OCI-LY7 (cell line): ENCODE measurements at regions not wholly inside any gene's neighbourhood (a gene's known extent, or its start where the extent isn't known, plus 50 kb on each side); places are given as distances from the start of the nearest gene placed in this dataset.

Experiments
- BruUV-seq: library from RNA; stranded (reverse); fragments of 400-500 nt; replicated peaks from 2 replicates; lab custom pipeline; 2021; lab: Mats Ljungman, UMichigan
- CTCF ChIA-PET: fragments of 300-600 bp; sonication (Branson Sonifier 250); formaldehyde crosslinking; loops from one replicate; lab custom pipeline; 2022; ENCODE audit warnings: antibody characterized with exemption; ENCODE audit not compliant: unreplicated experiment; lab: Charles Lee
- POLR2A ChIA-PET: fragments of 300-600 bp; sonication (Branson Sonifier 250); formaldehyde crosslinking; loops from one replicate; lab custom pipeline; 2022; ENCODE audit warnings: antibody characterized with exemption; lab: Charles Lee
- DNase-seq: peaks from one replicate; pipeline ENCODE4 v3.0.0-alpha.2; 2015; ENCODE audit warnings: low spot score
- H2AFZ ChIP-seq: fragments of 200-600 bp; sonication (generic), shearing (Covaris generic); 2 replicates; pipeline ENCODE4 v1.6.1; 2014; ENCODE audit warnings: mild to moderate bottlenecking, antibody characterized with exemption, low read length, moderate library complexity
- H3K27ac ChIP-seq: fragments of 200-600 bp; sonication (generic); 2 replicates; pipeline ENCODE4 v1.5.1; 2014; ENCODE audit warnings: mixed run types, low read depth, mild to moderate bottlenecking, moderate library complexity, low read length, inconsistent platforms; ENCODE audit not compliant: poor library complexity, severe bottlenecking
- H3K36me3 ChIP-seq: fragments of 200-600 bp; sonication (generic); 2 replicates; pipeline ENCODE4 v1.6.1; 2014; ENCODE audit warnings: mild to moderate bottlenecking, antibody characterized with exemption, low read length, moderate library complexity, mixed read lengths; ENCODE audit not compliant: insufficient read depth
- H3K4me1 ChIP-seq: fragments of 200-600 bp; sonication (generic); 2 replicates; pipeline ENCODE4 v1.5.1; 2014; ENCODE audit warnings: mild to moderate bottlenecking, low read length; ENCODE audit not compliant: insufficient read depth, poor library complexity, severe bottlenecking
- H3K4me2 ChIP-seq: fragments of 200-600 bp; sonication (generic); 2 replicates; pipeline ENCODE4 v1.6.1; 2014; ENCODE audit warnings: mild to moderate bottlenecking, low read length
- H3K4me3 ChIP-seq: fragments of 200-600 bp; sonication (generic); 2 replicates; pipeline ENCODE4 v1.5.1; 2014; ENCODE audit warnings: mild to moderate bottlenecking, low read depth, low read length; ENCODE audit not compliant: poor library complexity, severe bottlenecking
- H3K79me2 ChIP-seq: fragments of 200-600 bp; sonication (generic); 2 replicates; pipeline ENCODE4 v1.6.1; 2016; ENCODE audit warnings: low read depth, mild to moderate bottlenecking, low read length, moderate library complexity, mixed read lengths; ENCODE audit not compliant: insufficient read depth
- H3K9me2 ChIP-seq: fragments of 200-600 bp; sonication (generic); 2 replicates; pipeline ENCODE4 v1.6.1; 2016; ENCODE audit warnings: mild to moderate bottlenecking, low read length, mixed read lengths; ENCODE audit not compliant: insufficient read depth
- H3K9me3 ChIP-seq: fragments of 200-600 bp; sonication (generic); 2 replicates; pipeline ENCODE4 v1.6.1; 2014; ENCODE audit warnings: mild to moderate bottlenecking, mixed run types, low read length, mixed read lengths
- H4K20me1 ChIP-seq: fragments of 200-600 bp; sonication (generic); 2 replicates; pipeline ENCODE4 v1.6.1; 2014; ENCODE audit warnings: mild to moderate bottlenecking, antibody characterized with exemption, low read length, moderate library complexity, mixed read lengths; ENCODE audit not compliant: insufficient read depth
- CTCF ChIP-seq: fragments of 200-600 bp; sonication (generic); conservative IDR thresholded peaks from 2 replicates; pipeline ENCODE4 v1.5.1; 2014; ENCODE audit warnings: mild to moderate bottlenecking, antibody characterized with exemption, low read length, moderate library complexity, mixed read lengths
- EZH2phosphoT487 ChIP-seq: fragments of 200-600 bp; sonication (generic); IDR thresholded peaks from 2 replicates; pipeline ENCODE4 v1.6.1; 2018; ENCODE audit warnings: low read depth, borderline replicate concordance, mild to moderate bottlenecking, mixed run types, antibody characterized with exemption, low read length, moderate library complexity, mixed read lengths
- intact Hi-C: fragments of 100-400 bp; cut with micrococcal nuclease; formaldehyde crosslinking; loops from one replicate; pipeline ENCODE4 v1.10.0; 2022; ENCODE audit not compliant: unreplicated experiment

- Histone ChIP-seq H4K20me1 (no peaks in the 10 kb centered on the region), H3K4me1 (no peaks in the 10 kb centered on the region), H3K27ac (no peak overlapping the region), H3K9me2 (no peaks in the 10 kb centered on the region), H3K4me2 (no peak overlapping the region), H3K9me3 (peaks cover 12% of the 10 kb centered on the region), H3K79me2 (no peaks in the 10 kb centered on the region), H2AFZ (no peak overlapping the region), H3K36me3 (peaks cover 52% of the 10 kb centered on the region), H3K4me3 (no peak overlapping the region)
- no peak for TF ChIP-seq EZH2phosphoT487
- no peak for TF ChIP-seq CTCF
- ChIA-PET CTCF (no interaction called here), POLR2A (no interaction called here)
- DNase-seq, result no peak
- intact Hi-C loops, result no loop called here
- BruUV-seq, result no TSS peak
Measured at GRCh38 chr10:46234026-46234425, 52.8 kb upstream of the ANTXRL start.

- no peak for TF ChIP-seq CTCF
- no peaks in the 10 kb centered on the region for H3K9me2 ChIP-seq
- H3K4me1 ChIP-seq, result no peaks in the 10 kb centered on the region
- BruUV-seq, result no TSS peak
- intact Hi-C loops, result no loop called here
- no peak overlapping the region for H3K27ac ChIP-seq
- no peaks in the 10 kb centered on the region for H4K20me1 ChIP-seq
- H3K9me3 ChIP-seq, result peaks cover 12% of the 10 kb centered on the region
- H3K4me3 ChIP-seq, result no peak overlapping the region
- no peak for DNase-seq
- peaks cover 57% of the 10 kb centered on the region for H3K36me3 ChIP-seq
- H3K4me2 ChIP-seq, result no peak overlapping the region
- CTCF ChIA-PET, result no interaction called here
- no peak overlapping the region for H2AFZ ChIP-seq
- POLR2A ChIA-PET, result no interaction called here
- H3K79me2 ChIP-seq, result no peaks in the 10 kb centered on the region
Measured at GRCh38 chr10:46234431-46235060, 52.3 kb upstream of the ANTXRL start.

- TF ChIP-seq CTCF, result no peak
- no peak for TF ChIP-seq EZH2phosphoT487
- Histone ChIP-seq H3K4me1 (no peaks in the 10 kb centered on the region), H3K27ac (no peak overlapping the region), H2AFZ (no peak overlapping the region), H3K9me3 (0 out of 2 replicates have a peak, but pooled peaks cover under 1% of the 10 kb centered on the region), H4K20me1 (no peaks in the 10 kb centered on the region), H3K79me2 (no peaks in the 10 kb centered on the region), H3K4me3 (no peak overlapping the region), H3K36me3 (peaks cover 60% of the 10 kb centered on the region), H3K9me2 (no peaks in the 10 kb centered on the region), H3K4me2 (no peak overlapping the region)
- intact Hi-C loops, result no loop called here
- CTCF ChIA-PET, result no interaction called here
- no peak for DNase-seq
- no TSS peak for BruUV-seq
- POLR2A ChIA-PET, result interaction anchor here (0.5 to 0.6 kb wide), 3 partner anchors 55 to 1379 kb away, joined by 3 to 6 read pairs (median 3); no protein-coding TSS in a partner anchor
Measured at GRCh38 chr10:46235705-46236545, 50.9 kb upstream of the ANTXRL start.
